Nephron progenitor cell (in vitro differentiated cells): ENCODE measurements at regions not wholly inside any gene's neighbourhood (a gene's known extent, or its start where the extent isn't known, plus 50 kb on each side); places are given as distances from the start of the nearest gene placed in this dataset.

Experiments
- DNase-seq: peaks from one replicate; pipeline ENCODE4 v3.0.0; 2021
- H3K27ac Mint-ChIP-seq: 2 replicates; pipeline ENCODE4 v1.8.0; 2021; ENCODE audit warnings: mild to moderate bottlenecking, moderate library complexity, mixed read lengths
- H3K27me3 Mint-ChIP-seq: 2 replicates; pipeline ENCODE4 v1.8.0; 2021; ENCODE audit warnings: mild to moderate bottlenecking, low read depth, mixed read lengths; ENCODE audit not compliant: poor library complexity
- H3K36me3 Mint-ChIP-seq: 2 replicates; pipeline ENCODE4 v1.8.0; 2021; ENCODE audit warnings: low read depth, mixed read lengths
- H3K4me1 Mint-ChIP-seq: 2 replicates; pipeline ENCODE4 v1.8.0; 2021; ENCODE audit warnings: mixed read lengths
- H3K4me3 Mint-ChIP-seq: 2 replicates; pipeline ENCODE4 v1.8.0; 2021; ENCODE audit warnings: mild to moderate bottlenecking, moderate library complexity, mixed read lengths
- H3K9me3 Mint-ChIP-seq: 2 replicates; pipeline ENCODE4 v1.8.0; 2021; ENCODE audit warnings: mild to moderate bottlenecking, moderate library complexity, mixed read lengths
- CTCF ChIP-seq: fragments of 200-600 bp; sonication (generic); IDR thresholded peaks from 2 replicates; pipeline ENCODE4 v1.5.0; 2021; ENCODE audit warnings: antibody characterized with exemption

- no peaks in the 10 kb centered on the region for H3K36me3 Mint-ChIP-seq
- H3K4me3 Mint-ChIP-seq: no peak overlapping the region
- no peak overlapping the region for H3K27ac Mint-ChIP-seq
- no peak for TF ChIP-seq CTCF
- no peak for DNase-seq
- H3K9me3 Mint-ChIP-seq: no peaks in the 10 kb centered on the region
- no peaks in the 10 kb centered on the region for H3K27me3 Mint-ChIP-seq
- H3K4me1 Mint-ChIP-seq: no peaks in the 10 kb centered on the region
Observed at GRCh38 chr3:8220291-8220690, 281.3 kb upstream of the LMCD1 start.

GRCh38 chr3:8223766-8224165 is 277.9 kb upstream of the LMCD1 start:
- Mint-ChIP-seq H3K4me1 (no peaks in the 10 kb centered on the region), H3K27ac (no peak overlapping the region), H3K9me3 (no peaks in the 10 kb centered on the region), H3K27me3 (no peaks in the 10 kb centered on the region), H3K4me3 (no peak overlapping the region), H3K36me3 (no peaks in the 10 kb centered on the region)
- TF ChIP-seq CTCF: no peak
- no peak for DNase-seq

GRCh38 chr3:8224941-8225340 is 276.7 kb upstream of the LMCD1 start:
- DNase-seq: no peak
- Mint-ChIP-seq H3K27ac (no peak overlapping the region), H3K27me3 (no peaks in the 10 kb centered on the region), H3K4me1 (no peaks in the 10 kb centered on the region), H3K4me3 (no peak overlapping the region), H3K9me3 (no peaks in the 10 kb centered on the region), H3K36me3 (no peaks in the 10 kb centered on the region)
- no peak for TF ChIP-seq CTCF

GRCh38 chr3:8233938-8234337 is 267.7 kb upstream of the LMCD1 start:
- no peak for DNase-seq
- Mint-ChIP-seq H3K4me1 (no peaks in the 10 kb centered on the region), H3K27ac (peak overlapping the region; percentile 18), H3K4me3 (no peak overlapping the region), H3K9me3 (no peaks in the 10 kb centered on the region), H3K27me3 (no peaks in the 10 kb centered on the region), H3K36me3 (no peaks in the 10 kb centered on the region)
- no peak for TF ChIP-seq CTCF

DNA sequence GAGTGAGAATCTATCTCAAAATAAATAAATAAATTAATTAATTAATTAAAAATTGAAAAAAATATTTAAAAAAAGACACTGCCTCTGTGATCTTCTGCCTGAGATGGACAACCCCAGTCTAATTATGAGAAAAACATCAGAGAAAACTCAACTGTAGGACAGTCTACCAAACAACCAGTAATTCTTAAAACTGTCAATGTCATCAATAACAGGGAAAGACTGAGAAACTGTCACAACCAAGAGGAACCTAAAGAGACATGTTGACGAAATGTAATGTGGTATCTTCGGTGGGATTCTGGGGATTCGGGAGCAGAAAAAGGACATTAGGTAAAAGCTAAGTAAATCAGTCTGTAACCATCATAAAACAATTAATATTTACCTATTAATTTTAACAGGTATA is 265.4 kb upstream of the LMCD1 start:
- H3K27me3 Mint-ChIP-seq: no peaks in the 10 kb centered on the region
- H3K9me3 Mint-ChIP-seq: no peaks in the 10 kb centered on the region
- no peak overlapping the region for H3K27ac Mint-ChIP-seq
- no peaks in the 10 kb centered on the region for H3K36me3 Mint-ChIP-seq
- H3K4me1 Mint-ChIP-seq: no peaks in the 10 kb centered on the region
- TF ChIP-seq CTCF: no peak
- H3K4me3 Mint-ChIP-seq: no peak overlapping the region
- DNase-seq: no peak

DNA sequence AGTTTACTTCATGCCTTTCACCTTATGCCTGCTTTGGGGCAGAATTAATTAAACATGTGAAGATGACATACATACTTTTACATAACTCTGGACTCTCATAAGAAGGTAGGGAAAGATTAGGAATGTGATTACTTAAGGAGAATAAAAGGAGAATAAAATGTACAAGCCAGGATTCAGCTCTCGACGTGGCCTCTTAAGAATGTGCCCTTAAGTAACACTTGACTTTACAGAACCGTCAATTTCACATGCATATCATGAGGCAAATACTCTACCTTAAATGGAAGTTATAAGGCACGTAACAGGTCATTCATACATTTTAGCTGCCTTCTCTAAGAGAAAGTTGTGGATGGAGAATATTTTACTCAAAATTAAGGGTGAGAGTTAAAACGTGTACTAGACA is 263.7 kb upstream of the LMCD1 start:
- Mint-ChIP-seq H3K4me3 (no peak overlapping the region), H3K36me3 (no peaks in the 10 kb centered on the region), H3K27ac (no peak overlapping the region)

More for the DNA sequence above, 263.7 kb upstream of the LMCD1 start:
- DNase-seq: no peak
- Mint-ChIP-seq H3K9me3 (peaks cover under 1% of the 10 kb centered on the region), H3K27me3 (no peaks in the 10 kb centered on the region), H3K4me1 (no peaks in the 10 kb centered on the region)
- no peak for TF ChIP-seq CTCF
